ENCODE measurements at regions not wholly inside any gene's neighbourhood (a gene's known extent, or its start where the extent isn't known, plus 50 kb on each side); places are given as distances from the start of the nearest gene placed in this dataset.

DNA sequence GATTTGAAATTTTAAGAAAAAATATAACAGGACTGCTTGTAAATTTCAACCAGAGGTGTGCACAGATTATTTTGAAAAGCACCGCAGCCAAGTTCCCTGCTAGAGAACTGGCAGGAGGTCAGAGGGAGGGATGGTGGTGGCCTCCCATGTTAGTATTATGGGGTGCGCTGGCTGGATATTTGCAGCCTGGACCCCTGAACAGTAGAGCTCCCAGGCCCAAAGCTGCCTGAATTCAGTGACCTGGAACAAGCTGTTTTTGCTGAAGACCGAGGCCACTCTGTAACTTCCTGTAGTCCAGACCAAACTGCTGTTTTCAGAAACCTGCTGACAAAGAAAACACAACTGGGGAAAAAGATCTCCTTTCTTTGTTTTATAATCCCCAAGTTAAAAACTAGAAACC, 314.3 kb downstream of the TNS1 start:
- in situ Hi-C loops (cut with HindIII; ENCODE audit: low pct_ligation_motif_present, low sequenced_read_pairs), result no loop called here
- Histone ChIP-seq H3K4me3 (ENCODE audit: low read depth, low read length) (no peak overlapping the region), H3K27ac (no peak overlapping the region), H3K36me3 (replicated peaks) (no peaks in the 10 kb centered on the region), H3K27me3 (replicated peaks) (peaks cover 2% of the 10 kb centered on the region)
- no peak for DNase-seq
- TF ChIP-seq, protein P1, sequence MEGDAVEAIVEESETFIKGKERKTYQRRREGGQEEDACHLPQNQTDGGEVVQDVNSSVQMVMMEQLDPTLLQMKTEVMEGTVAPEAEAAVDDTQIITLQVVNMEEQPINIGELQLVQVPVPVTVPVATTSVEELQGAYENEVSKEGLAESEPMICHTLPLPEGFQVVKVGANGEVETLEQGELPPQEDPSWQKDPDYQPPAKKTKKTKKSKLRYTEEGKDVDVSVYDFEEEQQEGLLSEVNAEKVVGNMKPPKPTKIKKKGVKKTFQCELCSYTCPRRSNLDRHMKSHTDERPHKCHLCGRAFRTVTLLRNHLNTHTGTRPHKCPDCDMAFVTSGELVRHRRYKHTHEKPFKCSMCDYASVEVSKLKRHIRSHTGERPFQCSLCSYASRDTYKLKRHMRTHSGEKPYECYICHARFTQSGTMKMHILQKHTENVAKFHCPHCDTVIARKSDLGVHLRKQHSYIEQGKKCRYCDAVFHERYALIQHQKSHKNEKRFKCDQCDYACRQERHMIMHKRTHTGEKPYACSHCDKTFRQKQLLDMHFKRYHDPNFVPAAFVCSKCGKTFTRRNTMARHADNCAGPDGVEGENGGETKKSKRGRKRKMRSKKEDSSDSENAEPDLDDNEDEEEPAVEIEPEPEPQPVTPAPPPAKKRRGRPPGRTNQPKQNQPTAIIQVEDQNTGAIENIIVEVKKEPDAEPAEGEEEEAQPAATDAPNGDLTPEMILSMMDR (IDR thresholded peaks at IDR 0.05; ENCODE audit: low read depth, low read length, missing control alignments), result no peak

- in situ Hi-C loops (cut with HindIII; ENCODE audit: low pct_ligation_motif_present, low sequenced_read_pairs), result no loop called here
- Histone ChIP-seq H3K27me3 (replicated peaks) (peaks cover 2% of the 10 kb centered on the region), H3K4me3 (ENCODE audit: low read depth, low read length) (no peak overlapping the region), H3K36me3 (replicated peaks) (no peaks in the 10 kb centered on the region), H3K27ac (no peak overlapping the region)
- no peak for DNase-seq
- TF ChIP-seq, protein P1 (IDR thresholded peaks at IDR 0.05; ENCODE audit: low read depth, low read length, missing control alignments), result no peak
Observed at GRCh38 chr2:217687771-217688170, 315.0 kb downstream of the TNS1 start.

GRCh38 chr2:217685255-217685605, 317.6 kb downstream of the TNS1 start:
- no peak overlapping the region for H3K27ac ChIP-seq
- in situ Hi-C loops (cut with HindIII; ENCODE audit: low pct_ligation_motif_present, low sequenced_read_pairs), result no loop called here
- TF ChIP-seq, protein P1 (IDR thresholded peaks at IDR 0.05; ENCODE audit: low read depth, low read length, missing control alignments), result no peak
- H3K36me3 ChIP-seq (replicated peaks), result no peaks in the 10 kb centered on the region
- DNase-seq, result peak; percentile 87
- H3K27me3 ChIP-seq (replicated peaks), result peaks cover 2% of the 10 kb centered on the region
- no peak overlapping the region for H3K4me3 ChIP-seq (ENCODE audit: low read depth, low read length)

GRCh38 chr2:217684431-217685254, 318.2 kb downstream of the TNS1 start:
- Histone ChIP-seq H3K4me3 (ENCODE audit: low read depth, low read length) (no peak overlapping the region), H3K27ac (no peak overlapping the region), H3K27me3 (replicated peaks) (peaks cover 2% of the 10 kb centered on the region), H3K36me3 (replicated peaks) (no peaks in the 10 kb centered on the region)
- no peak for DNase-seq
- in situ Hi-C loops (cut with HindIII; ENCODE audit: low pct_ligation_motif_present, low sequenced_read_pairs), result no loop called here
- TF ChIP-seq, protein P1 (IDR thresholded peaks at IDR 0.05; ENCODE audit: low read depth, low read length, missing control alignments), result no peak

DNA sequence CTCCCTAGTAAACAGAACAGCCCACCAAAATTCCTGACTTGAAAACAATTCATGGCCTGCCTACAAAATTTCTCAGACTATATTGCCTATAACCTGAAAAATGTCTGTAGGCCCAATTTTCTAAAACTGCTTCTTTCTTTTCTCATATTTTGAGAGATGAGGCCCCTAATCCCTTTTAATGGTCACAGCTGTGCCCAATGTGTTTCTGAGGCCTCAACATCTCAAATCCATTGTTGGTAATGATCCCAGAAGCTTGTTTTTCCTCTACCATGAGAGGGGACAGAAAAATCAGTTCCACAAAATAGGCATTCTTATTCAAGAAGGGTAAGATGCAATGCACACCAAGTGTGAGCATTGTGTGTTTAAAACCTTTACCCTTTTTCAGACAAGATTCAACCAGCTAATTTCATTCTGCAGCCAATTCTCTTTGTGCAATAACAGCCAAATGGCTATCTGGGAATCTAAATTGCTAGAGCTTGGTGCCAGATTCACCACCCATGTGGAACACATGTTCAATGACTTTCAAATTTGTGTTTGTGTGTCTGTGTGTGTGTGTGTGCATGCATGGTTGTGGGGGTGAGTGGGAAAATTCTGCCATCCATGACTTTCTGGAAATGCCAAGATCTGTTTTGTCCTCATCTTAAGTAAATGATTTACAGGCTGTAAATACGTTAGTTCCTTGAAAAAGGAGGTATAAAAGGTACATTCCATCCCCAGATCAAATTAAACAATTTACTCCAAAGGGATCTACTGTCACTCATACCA, 319.5 kb downstream of the TNS1 start:
- TF ChIP-seq, protein P1 (IDR thresholded peaks at IDR 0.05; ENCODE audit: low read depth, low read length, missing control alignments), result no peak
- in situ Hi-C loops (cut with HindIII; ENCODE audit: low pct_ligation_motif_present, low sequenced_read_pairs), result no loop called here
- H3K27me3 ChIP-seq (replicated peaks), result peaks cover 2% of the 10 kb centered on the region
- H3K27ac ChIP-seq, result no peak overlapping the region
- H3K36me3 ChIP-seq (replicated peaks), result no peaks in the 10 kb centered on the region
- H3K4me3 ChIP-seq (ENCODE audit: low read depth, low read length), result no peak overlapping the region
- no peak for DNase-seq

Measured in brain microvascular endothelial cell (primary cell).